ENCODE measurements at regions not wholly inside any gene's neighbourhood (a gene's known extent, or its start where the extent isn't known, plus 50 kb on each side); places are given as distances from the start of the nearest gene placed in this dataset.

DNA sequence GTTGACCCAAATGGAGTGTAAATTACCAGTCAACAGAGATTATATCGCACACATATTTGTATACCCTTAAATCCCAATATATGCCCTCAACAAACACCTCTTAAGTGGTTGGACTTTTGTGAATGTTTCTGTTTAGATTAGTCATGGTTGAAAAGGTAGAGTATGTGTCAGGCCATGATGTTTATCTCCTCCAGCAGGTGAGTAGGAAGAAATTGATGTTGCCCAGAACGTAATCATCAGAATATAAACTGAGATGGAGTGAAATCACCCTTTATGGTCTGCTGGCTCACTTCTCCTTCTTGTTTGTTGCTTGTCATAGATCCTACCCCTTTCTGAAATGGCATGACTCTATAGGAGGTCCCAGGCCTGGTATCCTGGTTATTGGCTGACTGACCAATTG, 431.8 kb downstream of the ETS1 start (continued):
- no peak for TF ChIP-seq ZNF384 (IDR thresholded peaks at IDR 0.05; ENCODE audit: borderline replicate concordance, low read depth, low read length)
- TF ChIP-seq, protein P1, sequence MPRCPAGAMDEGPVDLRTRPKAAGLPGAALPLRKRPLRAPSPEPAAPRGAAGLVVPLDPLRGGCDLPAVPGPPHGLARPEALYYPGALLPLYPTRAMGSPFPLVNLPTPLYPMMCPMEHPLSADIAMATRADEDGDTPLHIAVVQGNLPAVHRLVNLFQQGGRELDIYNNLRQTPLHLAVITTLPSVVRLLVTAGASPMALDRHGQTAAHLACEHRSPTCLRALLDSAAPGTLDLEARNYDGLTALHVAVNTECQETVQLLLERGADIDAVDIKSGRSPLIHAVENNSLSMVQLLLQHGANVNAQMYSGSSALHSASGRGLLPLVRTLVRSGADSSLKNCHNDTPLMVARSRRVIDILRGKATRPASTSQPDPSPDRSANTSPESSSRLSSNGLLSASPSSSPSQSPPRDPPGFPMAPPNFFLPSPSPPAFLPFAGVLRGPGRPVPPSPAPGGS (IDR thresholded peaks at IDR 0.05; ENCODE audit: borderline replicate concordance, insufficient read depth, low read depth, low read length, poor library complexity, severe bottlenecking), result no peak
- TF ChIP-seq, protein P2, sequence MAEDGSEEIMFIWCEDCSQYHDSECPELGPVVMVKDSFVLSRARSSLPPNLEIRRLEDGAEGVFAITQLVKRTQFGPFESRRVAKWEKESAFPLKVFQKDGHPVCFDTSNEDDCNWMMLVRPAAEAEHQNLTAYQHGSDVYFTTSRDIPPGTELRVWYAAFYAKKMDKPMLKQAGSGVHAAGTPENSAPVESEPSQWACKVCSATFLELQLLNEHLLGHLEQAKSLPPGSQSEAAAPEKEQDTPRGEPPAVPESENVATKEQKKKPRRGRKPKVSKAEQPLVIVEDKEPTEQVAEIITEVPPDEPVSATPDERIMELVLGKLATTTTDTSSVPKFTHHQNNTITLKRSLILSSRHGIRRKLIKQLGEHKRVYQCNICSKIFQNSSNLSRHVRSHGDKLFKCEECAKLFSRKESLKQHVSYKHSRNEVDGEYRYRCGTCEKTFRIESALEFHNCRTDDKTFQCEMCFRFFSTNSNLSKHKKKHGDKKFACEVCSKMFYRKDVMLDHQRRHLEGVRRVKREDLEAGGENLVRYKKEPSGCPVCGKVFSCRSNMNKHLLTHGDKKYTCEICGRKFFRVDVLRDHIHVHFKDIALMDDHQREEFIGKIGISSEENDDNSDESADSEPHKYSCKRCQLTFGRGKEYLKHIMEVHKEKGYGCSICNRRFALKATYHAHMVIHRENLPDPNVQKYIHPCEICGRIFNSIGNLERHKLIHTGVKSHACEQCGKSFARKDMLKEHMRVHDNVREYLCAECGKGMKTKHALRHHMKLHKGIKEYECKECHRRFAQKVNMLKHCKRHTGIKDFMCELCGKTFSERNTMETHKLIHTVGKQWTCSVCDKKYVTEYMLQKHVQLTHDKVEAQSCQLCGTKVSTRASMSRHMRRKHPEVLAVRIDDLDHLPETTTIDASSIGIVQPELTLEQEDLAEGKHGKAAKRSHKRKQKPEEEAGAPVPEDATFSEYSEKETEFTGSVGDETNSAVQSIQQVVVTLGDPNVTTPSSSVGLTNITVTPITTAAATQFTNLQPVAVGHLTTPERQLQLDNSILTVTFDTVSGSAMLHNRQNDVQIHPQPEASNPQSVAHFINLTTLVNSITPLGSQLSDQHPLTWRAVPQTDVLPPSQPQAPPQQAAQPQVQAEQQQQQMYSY (CRISPR knock-in tag; IDR thresholded peaks at IDR 0.05), result no peak
- TF ChIP-seq ZNF274 (IDR thresholded peaks at IDR 0.05; ENCODE audit: insufficient read depth, insufficient read length), result no peak
- TF ChIP-seq ZBTB33 (IDR thresholded peaks at IDR 0.05), result no peak
- no peak for TF ChIP-seq SIX5 (IDR thresholded peaks at IDR 0.05; ENCODE audit: low read depth, low read length, severe bottlenecking)
- TF ChIP-seq MTA2 (IDR thresholded peaks at IDR 0.05; ENCODE audit: low read depth), result no peak
- TF ChIP-seq FOXK2 (IDR thresholded peaks at IDR 0.05), result no peak
- no peak for TF ChIP-seq RCOR1 (conservative IDR thresholded peaks at IDR 0.05; ENCODE audit: low read depth, low read length)
- no peak for TF ChIP-seq ZNF207 (IDR thresholded peaks at IDR 0.05; ENCODE audit: borderline replicate concordance)
- TF ChIP-seq, protein P3, sequence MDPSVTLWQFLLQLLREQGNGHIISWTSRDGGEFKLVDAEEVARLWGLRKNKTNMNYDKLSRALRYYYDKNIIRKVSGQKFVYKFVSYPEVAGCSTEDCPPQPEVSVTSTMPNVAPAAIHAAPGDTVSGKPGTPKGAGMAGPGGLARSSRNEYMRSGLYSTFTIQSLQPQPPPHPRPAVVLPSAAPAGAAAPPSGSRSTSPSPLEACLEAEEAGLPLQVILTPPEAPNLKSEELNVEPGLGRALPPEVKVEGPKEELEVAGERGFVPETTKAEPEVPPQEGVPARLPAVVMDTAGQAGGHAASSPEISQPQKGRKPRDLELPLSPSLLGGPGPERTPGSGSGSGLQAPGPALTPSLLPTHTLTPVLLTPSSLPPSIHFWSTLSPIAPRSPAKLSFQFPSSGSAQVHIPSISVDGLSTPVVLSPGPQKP (IDR thresholded peaks at IDR 0.05; ENCODE audit: low read depth, low read length), result no peak
- TF ChIP-seq STAT3 (IDR thresholded peaks at IDR 0.05; ENCODE audit: low read depth, low read length), result no peak
- no peak for TF ChIP-seq USF2 (IDR thresholded peaks at IDR 0.05; ENCODE audit: borderline replicate concordance, low read depth, low read length)

Measured in GM12878 (cell line).